SKM-1 treated with dmso at 0.1 percent for 144 hours (cell line): ENCODE measurements at regions not wholly inside any gene's neighbourhood (a gene's known extent, or its start where the extent isn't known, plus 50 kb on each side); places are given as distances from the start of the nearest gene placed in this dataset.
"Not testable (repeated sequence)": the region's sequence is repeated elsewhere in the genome, so short reads cannot be mapped to it uniquely, and the experiment has no call there.

ENCODE experiments used
- DNase-seq: peaks from one replicate; lab custom pipeline; 2025; ENCODE audit not compliant: unreplicated experiment; lab: John Stamatoyannopoulos, UW

DNA sequence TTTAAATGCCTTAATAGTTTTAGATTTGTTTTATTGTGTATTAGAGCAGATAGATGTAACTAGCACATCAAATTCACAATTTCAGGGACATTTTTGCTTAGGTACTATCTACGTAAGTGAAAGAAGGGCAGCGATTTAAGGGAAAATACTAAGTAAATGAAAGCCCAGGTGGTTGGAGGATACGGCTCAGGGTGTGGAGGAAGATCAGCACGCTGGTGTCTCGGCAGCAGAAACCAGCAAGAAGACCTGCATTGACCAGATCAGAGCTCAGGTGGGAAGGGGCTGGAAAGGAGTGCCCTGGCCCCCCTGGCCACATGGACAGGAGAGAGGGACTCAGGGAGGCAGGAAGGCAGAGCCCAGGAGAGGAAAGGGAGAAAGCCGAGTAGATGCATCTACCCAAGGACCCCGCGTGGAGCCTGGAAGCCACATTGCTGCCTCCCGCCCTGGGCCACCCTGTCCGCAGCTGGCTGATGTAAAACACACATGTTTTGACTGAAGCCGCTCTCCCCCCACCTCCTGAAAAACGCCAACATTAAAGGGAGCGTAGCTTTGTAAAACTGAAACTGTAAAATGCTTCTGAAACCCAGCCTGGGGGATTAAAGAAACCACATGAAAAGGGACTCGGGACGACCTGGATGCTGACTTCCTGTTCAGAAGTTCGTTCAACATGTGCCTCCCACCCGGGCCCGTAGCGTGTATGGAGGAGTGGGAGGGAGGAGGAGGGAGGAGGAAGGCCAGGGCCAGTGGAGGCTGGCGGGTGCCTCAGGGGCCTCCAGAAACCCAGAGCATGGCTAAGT lies 72.6 kb upstream of the TARDBP start:
- no peak for DNase-seq

DNA sequence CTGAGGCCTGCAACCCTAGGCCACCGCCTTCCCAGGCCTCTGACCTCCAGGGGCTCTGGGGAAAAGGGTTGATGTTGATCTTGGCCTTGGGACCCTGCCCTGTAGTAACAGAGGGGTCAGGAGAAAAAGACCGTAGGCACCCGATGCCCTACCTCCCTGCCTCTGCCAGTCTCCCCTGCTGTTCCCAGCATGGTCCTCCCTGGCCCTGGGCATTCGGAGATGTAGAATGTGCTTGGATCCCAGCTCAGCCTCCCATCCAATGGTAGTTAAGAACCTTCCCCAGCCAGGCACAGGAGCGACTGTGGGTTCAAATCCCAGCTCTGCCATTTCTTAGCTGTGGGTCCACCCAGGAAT lies 72.0 kb upstream of the TARDBP start:
- no peak for DNase-seq

DNA sequence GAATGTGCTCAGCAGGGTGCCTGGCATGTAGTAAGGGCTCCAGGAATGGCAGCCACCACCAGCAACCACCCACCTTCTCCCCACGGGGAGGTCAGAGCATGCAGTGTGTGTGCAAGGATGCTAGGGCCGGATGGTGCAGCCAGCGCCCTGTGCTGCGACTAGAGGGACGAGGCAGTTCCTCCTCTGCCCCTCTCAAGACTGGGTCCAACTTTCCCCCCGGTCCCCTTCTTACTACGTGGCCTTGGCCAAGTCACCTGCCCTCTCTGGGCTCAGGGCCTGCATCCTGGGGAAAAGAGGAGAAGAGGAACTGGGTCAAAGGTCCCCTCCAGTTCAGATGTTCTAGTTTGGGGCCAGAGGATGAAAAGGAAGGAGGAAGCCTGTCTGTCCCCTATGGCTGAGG lies 71.6 kb upstream of the TARDBP start:
- no peak for DNase-seq

DNA sequence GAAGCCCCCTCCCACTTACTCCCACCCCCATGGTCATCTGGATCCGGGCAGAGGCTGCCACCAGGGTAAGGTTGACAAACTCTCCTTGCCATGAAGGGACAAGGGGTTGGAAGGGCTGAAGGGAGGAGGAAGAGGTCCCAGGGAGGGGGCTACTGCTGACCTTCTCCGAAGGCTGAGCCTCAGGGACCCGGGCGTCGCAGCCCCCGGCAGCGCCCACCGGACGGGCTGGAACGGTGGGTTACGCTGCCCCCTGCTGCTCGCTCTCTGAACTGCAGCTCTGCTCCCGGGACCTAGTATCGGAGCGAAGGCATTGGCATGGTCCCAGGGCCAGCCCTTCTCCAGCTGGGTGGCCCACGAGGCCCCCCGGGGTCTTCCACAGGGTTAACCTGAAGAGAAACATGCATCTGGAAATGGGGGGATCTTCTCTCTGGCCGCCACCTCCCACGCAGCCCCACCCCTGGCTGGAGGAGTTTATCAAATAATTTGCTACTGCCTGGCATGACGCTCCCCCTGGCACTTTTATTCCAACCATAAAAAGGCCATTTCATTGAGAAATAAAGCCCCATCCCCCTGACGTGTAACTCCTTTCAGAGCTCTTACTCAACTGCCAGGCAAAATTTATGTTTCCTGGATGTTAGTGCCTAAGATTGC lies 70.4 kb upstream of the TARDBP start:
- DNase-seq: no peak

DNA sequence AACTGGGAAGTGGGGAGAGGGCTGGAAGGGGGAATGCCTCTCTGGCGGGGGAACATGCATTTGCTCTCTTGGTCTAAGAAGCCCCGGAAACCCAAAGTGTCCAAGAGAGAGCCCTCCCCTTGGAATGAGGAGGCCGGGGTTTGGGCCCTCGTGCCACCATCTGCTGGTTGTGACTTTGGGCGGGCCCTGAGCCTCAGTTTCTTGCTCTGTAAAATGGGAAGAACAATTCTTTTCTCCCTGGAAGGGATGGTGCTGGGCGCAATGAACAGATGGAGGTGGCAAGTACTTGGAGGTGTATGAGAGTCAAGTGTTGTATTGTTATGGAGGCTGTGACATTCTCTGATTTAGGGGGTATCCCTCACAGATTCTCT lies 69.9 kb upstream of the TARDBP start:
- no peak for DNase-seq

DNA sequence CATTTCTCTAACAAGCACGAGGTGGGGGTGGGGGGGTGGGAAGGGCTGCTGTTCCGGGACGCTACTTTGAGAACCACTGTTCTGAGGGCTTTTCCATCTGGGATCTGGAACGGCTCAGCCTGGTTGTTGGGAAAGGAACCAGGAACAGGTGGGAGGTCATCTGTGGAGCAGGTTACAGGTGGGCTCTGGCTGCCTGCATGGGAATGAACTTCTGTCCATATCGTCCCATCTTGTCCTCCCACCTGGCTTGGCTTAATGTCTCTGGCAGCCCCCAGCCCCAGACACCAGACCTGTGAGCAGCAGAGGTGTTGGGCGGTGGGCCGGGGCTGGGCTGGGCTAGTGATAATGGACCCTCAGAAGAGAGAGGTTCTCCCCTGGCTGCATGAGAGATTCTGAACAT lies 69.4 kb upstream of the TARDBP start:
- no peak for DNase-seq

DNA sequence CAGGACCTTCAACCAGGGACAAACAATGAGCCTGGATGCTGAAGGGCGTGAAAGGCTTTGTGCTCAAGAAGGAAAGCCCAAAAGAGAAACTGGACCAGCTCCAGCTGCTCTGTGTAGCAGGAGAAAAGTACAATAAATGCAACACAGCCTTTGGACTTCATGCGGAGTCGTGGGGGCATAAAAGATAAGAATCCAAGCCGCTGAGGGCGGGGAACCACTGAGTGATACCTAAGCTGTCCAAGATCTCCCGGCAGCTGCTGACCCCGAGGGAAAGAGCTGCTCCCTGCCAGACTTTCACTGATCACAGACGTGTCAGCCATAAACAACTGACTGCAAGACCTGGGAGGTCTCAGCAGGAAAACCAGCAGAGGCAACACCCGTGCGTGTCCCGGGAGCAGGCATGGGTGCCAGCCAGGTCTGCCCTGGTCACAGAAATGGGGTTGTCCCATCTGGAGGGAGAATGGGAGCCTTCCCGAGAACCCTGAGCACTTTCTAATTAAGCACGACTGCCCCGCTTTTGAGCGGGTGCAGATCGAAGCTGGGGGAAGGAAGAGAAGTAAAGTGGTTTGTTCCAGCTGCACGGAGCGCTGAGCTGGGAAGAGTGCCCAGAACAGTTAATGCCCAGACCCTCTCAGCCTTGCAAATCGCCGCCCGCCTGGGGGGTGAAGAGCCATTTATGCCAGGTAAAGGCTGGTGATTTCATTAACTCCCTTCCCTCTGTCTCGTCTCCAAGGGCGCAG lies 68.3 kb upstream of the TARDBP start:
- DNase-seq: no peak

DNA sequence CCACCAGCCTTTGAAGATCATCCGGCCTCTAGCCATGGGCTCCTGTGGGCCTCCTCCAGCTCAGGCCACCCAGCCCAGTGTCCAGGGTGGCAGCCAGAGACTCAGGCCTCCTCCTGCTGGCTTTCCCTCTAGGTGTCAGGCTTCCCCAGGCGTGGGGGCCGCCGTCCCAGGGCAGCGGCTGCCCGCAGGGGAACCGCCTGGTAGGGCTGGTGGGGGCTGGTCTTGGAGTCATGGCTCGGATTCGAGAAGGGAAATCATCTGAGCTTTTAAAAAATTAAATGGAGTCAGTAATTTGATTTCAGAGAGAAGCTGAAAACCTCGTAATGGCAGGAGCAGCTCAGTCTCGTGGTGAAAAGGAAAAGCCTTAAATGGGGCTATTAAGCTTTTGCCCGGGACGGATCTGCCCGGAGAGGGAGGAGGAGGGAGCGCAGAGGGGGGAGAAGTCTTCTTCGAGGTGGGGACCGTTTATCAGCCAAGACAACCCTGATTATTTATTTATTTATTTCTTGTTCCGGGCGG lies 66.4 kb upstream of the TARDBP start:
- no peak for DNase-seq

DNA sequence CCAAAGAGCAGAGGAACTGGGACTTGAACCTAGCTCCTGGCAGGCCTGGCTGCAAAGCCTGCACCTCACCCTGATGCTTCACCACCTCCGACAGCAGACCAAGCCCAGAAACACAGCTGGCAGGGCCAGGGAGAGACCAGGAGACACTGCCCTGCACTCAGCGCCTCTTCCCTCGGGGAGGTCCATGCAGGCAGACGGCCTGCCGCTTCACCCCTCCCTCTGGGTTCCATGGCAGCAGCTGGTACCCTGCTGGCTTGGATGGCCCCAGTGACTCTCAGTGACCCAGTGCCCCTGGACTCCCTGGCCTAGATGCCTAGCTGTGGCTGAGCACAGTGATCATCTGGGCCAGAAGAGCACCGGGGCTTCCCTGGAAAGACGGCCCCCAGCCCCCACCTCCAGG lies 65.3 kb upstream of the TARDBP start:
- DNase-seq: no peak

DNA sequence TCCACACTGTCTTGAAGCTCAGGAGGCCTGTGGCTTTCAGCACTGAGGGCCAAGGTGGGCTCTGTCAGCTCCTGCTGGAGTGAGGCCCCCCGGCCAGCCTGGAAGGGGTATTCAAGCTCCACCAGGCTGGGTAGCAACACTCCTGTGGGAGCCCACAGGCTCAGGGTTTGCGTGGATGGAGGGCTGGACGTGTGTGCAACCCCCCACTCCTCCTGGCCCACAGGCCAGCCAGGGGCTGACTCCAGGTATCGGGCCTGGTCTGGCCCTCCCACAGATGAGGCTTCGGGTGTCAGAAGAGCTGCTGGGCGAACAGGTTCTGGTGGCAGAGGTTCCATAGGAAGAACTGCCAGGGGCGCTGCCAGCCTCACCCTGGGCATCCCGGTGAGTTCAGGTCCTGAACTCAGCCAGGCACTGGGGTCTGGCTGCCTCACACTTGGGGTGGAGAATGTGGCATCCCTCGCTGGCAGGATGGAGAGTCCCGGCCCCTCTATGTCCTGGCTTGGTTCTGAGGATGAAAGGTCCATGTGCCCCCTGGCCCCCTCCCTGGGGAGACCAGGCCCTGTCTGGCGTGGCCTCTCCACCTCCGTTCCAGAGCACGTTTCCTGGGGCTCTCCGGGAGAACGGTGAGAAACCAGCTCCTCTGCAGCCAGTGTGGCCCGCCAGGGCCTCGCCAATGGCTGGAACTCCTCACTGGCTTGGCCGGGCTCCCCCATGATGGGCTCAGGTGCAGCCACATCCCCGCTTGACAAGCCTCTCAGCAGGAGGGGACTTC lies 64.6 kb upstream of the TARDBP start:
- no peak for DNase-seq

DNA sequence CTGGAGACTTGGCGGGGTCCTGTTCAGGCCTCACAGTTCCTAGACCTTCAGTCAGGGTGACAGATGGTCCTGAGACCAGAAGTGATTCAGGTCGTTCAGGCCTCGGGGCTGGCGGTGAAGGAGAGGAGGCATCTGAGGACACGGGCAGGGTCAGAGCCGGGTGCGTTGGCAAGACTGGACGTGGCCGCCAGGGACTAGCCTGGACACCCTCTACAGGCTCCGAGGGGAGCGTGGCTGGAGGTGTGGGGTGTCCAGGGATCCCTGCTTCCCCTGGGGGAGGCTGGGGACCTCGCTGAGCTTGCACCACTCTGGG lies 64.0 kb upstream of the TARDBP start:
- no peak for DNase-seq

DNA sequence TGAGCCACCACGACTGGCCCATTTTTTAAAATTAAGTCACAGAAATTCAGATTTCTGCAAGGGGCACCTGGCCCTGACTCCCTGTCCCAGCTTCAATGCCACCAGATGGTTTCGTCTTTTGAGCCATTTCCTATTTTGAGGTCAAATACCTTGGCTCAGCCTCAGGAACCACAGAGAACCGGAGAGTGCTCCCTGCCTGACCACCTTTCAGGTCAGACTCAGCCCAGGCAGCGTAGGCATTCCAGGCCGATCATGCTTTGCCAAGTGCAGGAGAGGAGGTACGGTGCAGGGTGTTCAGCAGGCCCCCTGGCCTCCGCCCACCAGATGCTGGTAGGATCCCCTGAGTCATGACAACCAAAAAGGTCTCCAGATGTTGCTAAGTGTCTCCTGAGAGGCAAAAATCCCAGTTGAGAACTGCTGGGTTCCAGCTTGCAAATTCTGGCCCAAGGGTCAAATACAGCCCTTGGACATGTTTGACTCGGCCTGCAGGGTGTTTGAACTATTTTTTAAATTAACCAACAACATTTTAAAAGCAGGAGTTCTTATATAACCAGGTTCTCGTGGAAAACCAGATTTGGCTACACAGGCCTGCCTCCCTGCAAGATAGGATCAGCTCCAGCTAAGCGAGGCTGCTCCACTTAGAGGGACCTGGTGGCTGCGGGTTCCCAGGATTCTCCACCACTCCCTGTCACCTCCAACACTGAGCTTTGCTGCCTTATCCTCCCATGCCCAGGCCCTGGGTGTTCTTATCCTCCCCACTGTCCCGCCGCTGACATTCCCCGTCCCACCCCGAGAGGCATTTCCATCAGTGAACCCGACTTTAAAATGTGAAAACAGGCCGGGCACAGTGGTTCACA lies 61.9 kb upstream of the TARDBP start:
- DNase-seq: no peak

DNA sequence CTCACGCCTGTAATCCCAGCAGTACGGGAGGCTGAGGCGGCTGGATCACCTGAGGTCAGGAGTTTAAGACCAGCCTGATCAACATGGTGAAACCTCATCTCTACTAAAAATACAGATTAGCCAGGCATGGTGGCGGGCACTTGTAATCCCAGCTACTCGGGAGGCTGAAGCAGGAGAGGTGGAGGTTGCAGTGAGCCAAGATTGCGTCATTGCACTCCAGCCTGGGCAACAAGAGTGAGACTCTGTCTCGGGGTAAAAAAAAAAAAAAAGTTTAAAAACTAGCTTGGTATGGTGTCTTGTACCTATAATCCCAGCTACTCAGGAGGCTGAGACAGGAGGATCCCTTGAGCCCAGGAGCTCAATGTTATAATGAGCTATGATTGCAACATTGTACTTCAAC lies 61.2 kb upstream of the TARDBP start:
- DNase-seq: not testable (repeated sequence)

DNA sequence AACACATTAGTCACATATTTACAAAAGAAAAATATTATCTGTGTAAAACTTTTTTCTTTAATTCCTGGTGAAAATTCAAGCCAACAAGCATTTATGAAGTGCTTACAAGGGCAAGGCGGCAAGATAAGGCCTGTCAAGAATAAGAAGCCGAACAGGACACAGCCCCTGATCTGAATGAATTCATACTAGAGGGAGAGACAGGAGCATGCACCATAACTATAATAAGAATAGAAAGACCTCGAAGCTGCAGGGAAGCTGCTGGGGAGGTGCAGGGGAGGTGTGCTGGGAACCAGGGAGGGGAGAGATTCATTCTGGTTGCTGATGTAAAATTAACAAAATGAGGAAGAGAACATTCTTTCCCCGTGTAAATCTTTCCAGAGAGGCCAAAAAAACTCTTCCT lies 60.5 kb upstream of the TARDBP start:
- DNase-seq: no peak

DNA sequence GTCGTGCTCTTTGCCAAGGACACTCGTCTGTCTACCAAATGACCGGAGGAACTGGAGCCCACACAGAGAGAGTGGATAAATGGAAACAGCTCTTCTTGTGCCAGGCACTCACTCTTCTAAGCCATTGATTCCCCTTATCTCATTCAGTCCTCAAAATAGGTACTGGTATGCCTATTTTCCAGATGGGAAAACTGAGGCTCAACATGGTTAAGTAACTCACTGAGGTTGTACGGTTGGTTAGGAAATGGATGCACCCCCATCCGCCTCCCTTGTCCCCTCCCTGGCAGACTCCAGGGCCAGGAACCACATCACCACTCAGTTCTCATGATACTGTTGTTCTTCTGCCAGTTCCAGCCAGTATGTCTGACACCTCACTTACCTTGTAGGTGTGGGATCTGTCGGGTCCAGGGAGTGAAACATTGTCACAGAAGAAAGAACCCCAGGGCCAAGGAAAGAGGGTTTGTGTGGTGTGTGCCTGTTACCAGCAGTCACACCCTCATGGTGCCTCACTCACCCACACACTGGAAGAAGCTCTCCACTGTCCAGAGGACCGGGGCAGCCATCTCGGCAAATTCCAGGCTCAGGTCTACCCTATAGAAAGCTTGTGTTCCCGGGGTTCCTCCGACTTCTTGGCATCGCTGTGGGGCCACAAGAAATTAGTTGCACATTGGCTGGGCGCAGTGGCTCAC lies 58.8 kb upstream of the TARDBP start:
- DNase-seq: no peak

DNA sequence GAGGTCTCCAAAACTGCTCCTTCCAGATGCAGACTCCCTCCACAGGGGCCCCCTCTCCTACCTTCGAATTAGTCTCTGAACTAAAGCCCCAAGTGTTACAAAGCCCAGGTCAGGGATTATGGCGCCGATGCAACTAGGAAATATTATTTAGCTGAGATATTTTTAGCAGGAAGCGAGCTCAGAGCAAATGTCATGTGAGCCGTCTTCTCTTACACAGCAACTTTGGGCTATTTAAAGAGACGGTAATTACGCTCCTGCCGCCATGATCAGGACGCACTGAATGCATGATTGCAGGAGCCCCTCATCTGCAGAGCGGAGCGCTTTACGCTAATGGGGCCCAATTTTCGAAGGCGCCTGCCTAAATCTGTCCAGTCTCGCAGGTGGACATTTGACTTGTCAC lies 55.3 kb upstream of the TARDBP start:
- DNase-seq: no peak

DNA sequence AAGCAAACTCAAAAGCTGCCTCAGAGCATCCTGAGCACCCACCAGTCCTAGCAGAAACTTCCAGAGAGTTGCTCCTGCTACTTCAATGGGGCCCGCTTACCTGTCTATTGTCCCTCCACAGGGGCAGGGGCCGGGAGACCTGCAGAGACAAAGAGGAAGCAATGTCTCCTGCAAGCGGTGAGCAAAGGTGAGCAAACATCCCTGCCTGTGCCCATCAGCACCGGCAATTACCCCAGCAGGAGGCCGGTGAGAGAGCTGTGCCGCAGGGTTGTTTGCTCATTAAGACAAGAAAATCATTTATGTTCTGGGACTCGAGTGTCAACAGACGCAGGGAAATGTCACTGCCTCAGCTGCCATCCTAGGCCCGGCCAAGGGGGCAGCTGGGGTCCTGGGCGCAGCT lies 53.8 kb upstream of the TARDBP start:
- no peak for DNase-seq

DNA sequence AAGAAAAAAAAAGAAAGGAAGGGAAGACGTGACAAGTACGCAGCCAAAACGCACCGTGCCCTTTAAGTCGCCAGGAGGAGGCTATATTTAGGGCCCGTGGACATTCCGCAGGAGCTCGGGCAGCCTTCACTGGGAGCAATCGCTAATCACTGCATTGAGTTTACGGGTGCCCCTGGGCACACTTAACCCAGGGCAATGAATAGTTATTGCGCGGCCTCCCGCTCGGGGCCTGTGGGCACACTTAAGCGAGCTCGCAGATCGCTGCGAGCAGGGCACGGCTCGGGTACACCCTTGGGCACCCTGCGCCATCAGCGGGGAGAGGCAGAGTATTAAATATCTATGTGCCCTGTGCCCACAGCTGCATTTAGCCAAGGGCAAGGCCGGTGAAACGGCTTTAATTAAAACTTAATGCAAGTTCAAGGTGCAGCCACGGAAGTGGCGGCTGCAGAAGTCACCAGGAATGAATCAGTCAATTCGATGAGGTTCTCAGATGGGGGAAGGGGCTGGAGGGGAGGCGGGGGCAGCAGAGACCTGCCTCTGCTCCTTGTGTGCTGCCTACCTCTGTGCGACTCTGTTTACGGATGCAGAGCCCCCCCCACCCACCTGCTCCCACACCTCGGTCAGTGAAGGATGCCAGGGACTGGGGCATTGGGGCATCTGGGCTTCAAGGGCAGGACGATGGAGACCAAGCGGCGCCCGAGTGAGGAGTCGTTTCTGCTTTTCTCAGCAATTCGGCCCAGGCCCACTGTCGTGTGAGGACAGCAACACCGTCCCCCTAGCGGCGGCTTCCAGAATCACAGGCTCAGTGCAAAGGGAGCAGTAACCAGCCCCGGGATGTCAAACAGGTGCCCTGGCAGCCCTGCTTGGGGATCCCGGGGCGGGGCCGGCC lies 51.8 kb upstream of the TARDBP start:
- DNase-seq: peak; percentile 78

DNA sequence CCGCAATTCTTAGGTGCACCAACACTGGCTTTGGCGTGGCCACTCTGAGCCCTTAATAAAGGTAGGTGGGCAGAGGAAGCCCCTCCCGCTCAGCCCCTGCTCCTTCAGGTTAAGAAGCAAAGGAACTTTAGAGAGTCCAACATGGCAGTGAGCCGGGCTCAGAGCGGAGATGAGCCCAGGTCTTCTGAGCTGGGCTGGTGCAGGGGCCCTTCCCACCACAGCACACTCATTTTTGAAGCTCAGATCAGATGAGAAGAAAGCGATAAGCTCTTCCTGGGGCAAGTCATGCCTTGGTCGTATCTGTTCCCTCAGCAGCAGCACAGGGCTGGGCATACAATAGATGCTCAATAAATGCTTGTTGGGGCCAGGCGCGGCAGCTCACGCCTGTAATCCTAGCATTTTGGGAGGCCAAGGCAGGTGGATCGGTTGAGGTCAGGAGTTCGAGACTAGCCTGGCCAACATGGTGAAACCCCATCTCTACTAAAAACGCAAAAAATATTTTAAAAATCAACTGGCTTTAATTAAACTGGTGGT lies 51.1 kb upstream of the TARDBP start:
- DNase-seq: no peak
